Hematopoietic multipotent progenitor cell treated with erythropoietin and hydrocortisone succinate and interleukin-3 and kit ligand, for 17 days (in vitro differentiated cells): ENCODE measurements at regions not wholly inside any gene's neighbourhood (a gene's known extent, or its start where the extent isn't known, plus 50 kb on each side); places are given as distances from the start of the nearest gene placed in this dataset.
A peak's percentile ranks its signal among the peaks of the same experiment; 100 is the strongest.
"Not testable (repeated sequence)": the region's sequence is repeated elsewhere in the genome, so short reads cannot be mapped to it uniquely, and the experiment has no call there.

Experiments used
- DNase-seq: peaks from one replicate; pipeline ENCODE4 v3.0.0-alpha.2; 2015; ENCODE audit warnings: low spot score

DNA sequence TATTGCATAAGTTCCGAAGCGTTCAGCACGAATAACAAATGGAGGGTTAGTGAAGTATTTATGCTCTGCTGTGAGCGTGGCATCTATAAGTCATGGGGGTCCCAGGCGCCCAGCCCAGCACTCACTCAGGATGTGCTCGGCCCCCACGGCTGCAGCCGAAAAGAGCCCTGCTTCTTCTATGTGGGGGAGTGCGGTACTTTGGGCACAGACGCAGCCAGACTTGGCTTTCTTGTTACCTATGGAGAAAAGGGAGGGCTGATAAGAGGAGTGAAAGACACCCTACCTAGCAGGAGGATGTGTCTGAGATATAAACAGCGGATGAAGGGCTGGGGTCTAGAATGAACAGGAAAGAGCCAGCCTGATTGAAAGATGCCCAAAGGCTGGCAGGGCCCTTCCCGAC lies 51.4 kb downstream of the MRPL36 start:
- DNase-seq: no peak

GRCh38 chr5:1747803-1748085 lies 51.9 kb downstream of the MRPL36 start:
- no peak for DNase-seq

GRCh38 chr5:1747079-1747802 lies 52.4 kb downstream of the MRPL36 start:
- DNase-seq: no peak

- DNase-seq: no peak
Observed at GRCh38 chr5:1746371-1747078, 53.1 kb downstream of the MRPL36 start.

- DNase-seq: no peak
Observed at GRCh38 chr5:1745796-1746370, 53.8 kb downstream of the MRPL36 start.

GRCh38 chr5:1745123-1745795 lies 54.4 kb downstream of the MRPL36 start:
- no peak for DNase-seq

DNA sequence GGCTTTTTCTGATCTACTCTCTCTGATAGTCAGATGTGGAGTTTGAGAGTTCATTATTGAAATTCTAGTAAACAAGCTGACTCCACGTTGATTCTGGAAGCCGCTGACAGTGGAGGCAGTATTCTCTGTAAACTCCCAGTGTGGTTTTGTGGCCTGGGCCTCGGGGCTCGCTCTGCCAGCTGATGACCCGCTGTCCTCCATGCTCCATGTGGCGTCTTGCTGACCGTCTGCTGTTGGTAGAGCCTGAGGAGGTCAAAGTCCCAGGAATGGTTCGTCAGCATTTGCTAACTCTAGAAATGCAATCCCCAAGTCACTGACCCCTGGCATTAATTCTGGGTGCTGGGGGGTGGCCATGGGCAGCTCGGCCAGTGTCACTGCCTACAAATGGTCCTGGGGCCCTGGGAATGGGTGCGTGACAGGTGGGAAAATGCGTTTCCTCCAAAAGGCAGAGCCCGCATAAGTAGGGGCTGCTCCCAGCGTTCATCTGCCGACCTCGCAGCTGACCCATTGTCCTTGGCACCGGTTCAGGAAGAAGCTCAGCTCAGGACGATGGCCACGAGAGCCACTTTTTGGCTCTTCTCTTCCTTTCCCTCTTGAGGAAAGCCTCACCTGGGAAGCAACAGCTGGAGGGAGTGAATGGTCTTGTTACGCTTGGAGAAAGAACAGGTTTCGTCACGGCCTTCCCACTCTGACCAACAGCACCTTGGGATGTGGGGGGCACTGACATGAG lies 55.1 kb downstream of the MRPL36 start:
- DNase-seq: no peak

- no peak for DNase-seq
Observed at GRCh38 chr5:1743769-1744085, 55.9 kb downstream of the MRPL36 start.

GRCh38 chr5:1743061-1743768 lies 56.4 kb downstream of the MRPL36 start:
- no peak for DNase-seq

DNA sequence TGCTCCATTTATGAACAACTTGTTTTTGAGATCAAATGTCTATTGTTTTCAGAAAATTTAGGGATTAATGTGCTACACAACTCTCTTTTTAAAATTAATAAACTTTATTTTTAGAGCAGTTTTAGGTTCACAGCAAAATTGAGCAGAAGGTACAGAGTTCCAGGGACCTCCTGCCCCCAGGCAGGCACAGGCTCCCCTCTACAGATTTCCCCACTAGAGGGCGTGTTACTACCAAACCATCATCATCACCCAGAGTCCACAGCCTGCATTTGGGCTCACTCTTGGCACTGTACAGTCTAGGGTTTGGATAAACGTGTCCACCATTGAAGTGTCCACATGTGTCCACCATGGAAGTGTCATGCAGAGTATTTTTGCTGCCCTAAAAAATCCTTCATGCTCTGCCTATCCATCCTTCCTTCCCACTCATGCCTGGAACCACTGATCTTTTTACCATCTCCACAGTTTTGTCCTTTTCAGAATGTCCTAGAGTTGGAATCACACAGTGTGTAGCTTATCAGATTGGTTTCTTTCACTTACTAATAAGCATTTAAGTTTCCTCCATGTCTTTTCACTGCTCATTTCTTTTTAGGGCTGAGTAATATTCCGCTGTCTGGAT lies 61.7 kb downstream of the MRPL36 start:
- DNase-seq: peak; percentile 50

DNA sequence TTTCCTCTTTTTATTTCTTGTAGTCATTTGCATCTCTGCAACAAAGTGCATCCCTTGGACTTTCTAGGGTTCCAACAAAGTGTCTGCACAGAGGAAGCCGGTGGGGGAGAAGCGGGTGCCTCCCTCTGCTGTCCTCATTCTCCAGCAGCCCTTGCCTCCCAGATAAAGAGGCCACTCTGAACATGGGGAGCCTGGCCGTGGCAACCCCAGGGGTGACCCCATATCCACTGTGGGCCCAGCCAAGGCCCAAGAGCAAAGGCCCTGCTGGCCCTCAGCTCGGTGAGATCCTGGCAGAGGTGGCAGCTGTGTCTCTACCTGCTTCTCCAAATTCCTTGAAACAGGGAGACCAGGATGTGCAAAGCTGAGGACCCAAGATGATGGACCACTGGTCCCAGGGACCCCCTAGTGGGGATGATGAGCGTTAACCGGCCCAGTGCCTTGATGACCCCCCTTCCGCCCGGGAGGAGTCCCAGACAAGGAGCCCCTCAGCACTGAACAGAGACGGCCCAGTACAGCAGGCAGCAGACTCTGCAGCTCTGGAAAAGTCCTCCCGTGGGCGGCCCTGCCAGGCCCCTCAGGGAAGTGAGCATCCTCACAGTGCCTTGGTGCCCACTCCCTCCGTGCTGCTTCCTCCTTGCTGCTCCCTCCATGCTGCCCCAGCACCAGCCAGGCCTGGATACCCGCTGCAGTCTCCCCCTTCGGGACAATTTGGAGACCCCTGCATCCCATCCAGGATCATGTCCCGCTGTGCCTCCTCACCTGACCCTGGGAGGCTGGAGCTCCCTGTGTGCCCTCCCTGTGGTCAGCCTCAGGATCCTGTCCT lies 62.5 kb downstream of the MRPL36 start:
- no peak for DNase-seq

DNA sequence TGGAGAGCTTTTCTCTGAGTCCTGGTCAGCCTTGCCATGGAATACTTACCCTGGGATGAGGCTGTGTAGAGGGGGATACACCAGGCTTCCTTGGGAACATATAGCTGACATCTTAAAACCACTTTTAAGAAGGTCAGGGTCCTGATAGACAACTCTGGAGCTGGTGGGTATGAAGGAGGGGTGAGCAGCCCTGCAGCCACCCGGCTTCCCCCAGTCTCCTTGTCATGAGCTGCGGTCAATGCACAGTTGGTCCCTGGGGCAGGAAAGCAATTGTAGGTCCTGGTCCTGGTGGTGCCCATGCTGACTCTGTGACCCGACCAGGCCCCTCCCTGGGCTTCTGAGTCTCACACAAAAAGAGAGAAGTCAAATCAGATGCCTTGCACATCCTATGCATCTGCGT lies 63.6 kb downstream of the MRPL36 start:
- DNase-seq: no peak

GRCh38 chr5:1735320-1735970 lies 64.2 kb downstream of the MRPL36 start:
- no peak for DNase-seq

DNA sequence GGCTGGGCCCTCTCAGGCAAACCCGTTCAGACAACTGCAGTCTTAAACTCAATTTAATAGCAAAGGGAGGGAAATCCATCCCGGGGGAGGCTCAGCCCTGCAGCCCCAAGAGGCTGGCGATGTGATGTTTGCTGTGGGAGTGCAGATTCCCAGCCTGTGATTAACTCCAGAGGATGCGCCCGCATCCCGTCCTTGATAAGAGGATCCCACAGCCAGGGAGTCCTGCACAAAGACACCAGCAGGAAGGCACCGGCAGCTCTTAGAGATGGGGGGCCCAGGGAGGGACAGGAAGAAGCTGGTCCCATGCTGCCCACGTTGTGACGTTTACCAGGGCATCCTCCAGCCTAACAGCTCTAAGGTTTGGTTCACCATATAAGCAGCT lies 64.7 kb downstream of the MRPL36 start:
- no peak for DNase-seq

DNA sequence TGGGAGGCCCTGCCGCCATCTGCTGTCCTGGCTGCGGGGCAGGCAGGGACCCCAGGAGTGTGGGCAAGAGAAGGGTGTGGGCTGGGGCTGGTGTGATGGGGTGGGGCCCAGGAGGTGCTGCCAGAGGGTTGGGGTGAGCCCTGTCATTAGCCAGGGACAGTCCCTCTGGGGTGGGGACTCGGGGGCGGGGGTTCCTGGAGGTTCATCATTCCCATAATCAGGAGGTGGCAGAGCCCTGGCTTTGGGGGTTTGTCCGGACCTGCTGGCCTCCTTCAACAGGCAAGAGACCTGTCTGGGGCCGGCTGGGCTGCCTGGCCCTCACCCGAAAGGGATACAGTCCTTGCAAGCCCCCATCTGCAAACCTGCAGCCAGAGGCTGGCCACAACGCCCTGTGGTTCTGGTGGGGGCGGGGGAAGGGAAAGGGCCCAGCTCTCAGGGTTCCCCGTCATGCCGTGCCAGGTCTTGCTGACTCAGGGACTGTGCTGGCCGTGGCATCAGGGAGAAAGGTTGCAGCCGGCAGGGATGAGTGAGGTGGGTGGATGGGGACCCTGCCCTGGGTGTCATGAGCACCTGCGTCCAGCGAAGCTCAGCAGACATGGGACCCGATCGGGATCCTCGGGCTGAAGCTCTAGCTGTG lies 65.2 kb downstream of the MRPL36 start:
- DNase-seq: no peak

- DNase-seq: no peak
Observed at GRCh38 chr5:1733369-1733768, 66.3 kb downstream of the MRPL36 start.

- no peak for DNase-seq
Observed at GRCh38 chr5:1732945-1733344, 66.7 kb downstream of the MRPL36 start.

DNA sequence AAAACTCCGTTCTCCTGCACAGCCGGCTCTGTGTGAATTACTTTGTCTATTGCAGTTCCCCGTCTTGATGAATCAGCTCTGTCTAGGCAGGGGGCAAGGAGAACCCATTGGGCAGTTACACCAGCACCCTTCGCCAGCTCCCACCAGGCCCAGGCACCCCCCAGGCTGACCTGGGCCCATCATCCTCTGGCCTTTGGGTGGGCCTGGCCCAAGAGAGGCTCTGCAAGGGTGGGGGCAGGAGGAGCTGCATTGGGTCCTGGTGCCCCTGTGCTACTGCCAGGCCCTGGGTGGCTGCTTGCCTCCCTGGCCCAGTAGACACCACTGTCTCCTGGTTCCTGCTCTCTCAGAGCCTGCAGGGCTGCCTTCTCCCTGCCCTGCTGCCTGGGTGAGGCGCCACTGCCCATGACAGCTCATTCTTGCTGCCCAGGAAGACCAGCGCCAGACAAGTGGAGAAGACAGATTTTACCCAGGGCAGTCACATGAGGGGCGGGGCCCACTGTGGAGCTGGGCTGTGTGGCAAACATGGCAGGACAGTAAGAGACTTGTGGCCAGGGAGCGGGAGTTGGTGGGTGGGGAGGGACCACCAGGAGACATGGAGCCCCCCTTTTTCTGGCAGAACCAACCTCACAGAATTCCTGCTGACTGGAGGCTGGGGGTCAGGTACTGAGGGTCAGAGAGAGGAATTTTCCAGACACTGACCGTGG lies 67.2 kb downstream of the MRPL36 start:
- no peak for DNase-seq

DNA sequence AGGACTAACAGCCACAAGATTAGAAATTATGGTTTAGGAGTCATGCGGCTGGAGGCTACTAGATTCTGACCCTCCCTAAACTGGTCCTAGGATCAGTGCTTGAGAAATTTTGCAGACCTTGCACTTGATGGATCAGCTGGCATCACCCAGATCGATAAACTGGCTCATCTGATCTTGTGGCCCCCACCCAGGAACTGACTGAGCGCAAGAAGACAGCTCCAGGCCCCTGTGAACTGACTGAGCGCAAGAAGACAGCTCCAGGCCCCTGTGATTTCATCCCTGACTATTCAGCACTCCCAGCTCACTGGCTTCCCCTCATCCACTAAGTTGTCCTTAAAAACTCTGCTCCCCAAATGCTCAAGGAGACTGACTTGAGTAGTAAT lies 67.8 kb downstream of the MRPL36 start:
- not testable (repeated sequence) for DNase-seq
